Naive B cell (primary cell): ENCODE measurements at regions not wholly inside any gene's neighbourhood (a gene's known extent, or its start where the extent isn't known, plus 50 kb on each side); places are given as distances from the start of the nearest gene placed in this dataset.

Source experiments
- ATAC-seq, 2 donors: fragments of 150-1000 bp; cut with Tn5 transposase; 2 replicates each; pipeline ENCODE4 v1.10.0; 2021; ENCODE audit warnings: low read depth in 2 of 2, mild to moderate bottlenecking in 2 of 2, moderate library complexity in 2 of 2
- DNase-seq: peaks from one replicate; pipeline ENCODE4 v3.0.0; 2022
- H3K27ac Mint-ChIP-seq, 6 donors: one replicate each; pipeline ENCODE4 v1.8.0; 2020 to 2022; ENCODE audit warnings: mild to moderate bottlenecking in 6 of 6, mixed read lengths in 6 of 6, moderate library complexity in 5 of 6, inconsistent platforms in 2 of 6
- H3K27me3 Mint-ChIP-seq, 3 donors: one replicate each; pipeline ENCODE4 v1.8.0; 2021 to 2022; ENCODE audit warnings: mixed read lengths in 3 of 3, mild to moderate bottlenecking in 1 of 3
- H3K36me3 Mint-ChIP-seq, 2 donors: one replicate each; pipeline ENCODE4 v1.8.0; 2020 to 2022; ENCODE audit warnings: mixed read lengths in 2 of 2, inconsistent platforms in 1 of 2, mild to moderate bottlenecking in 1 of 2
- H3K4me1 Mint-ChIP-seq, 3 donors: one replicate each; pipeline ENCODE4 v1.8.0; 2020 to 2022; ENCODE audit warnings: mixed read lengths in 3 of 3, inconsistent platforms in 1 of 3, mild to moderate bottlenecking in 1 of 3, moderate library complexity in 1 of 3
- H3K4me3 Mint-ChIP-seq, 8 donors: one replicate each; pipeline ENCODE4 v1.8.0; 2020 to 2022; ENCODE audit warnings: mild to moderate bottlenecking in 8 of 8, mixed read lengths in 8 of 8, moderate library complexity in 8 of 8, inconsistent platforms in 2 of 8
- H3K9me3 Mint-ChIP-seq, 7 donors: one replicate each; pipeline ENCODE4 v1.8.0; 2020 to 2022; ENCODE audit warnings: mixed read lengths in 7 of 7, mild to moderate bottlenecking in 5 of 7, inconsistent platforms in 2 of 7, moderate library complexity in 1 of 7

DNA sequence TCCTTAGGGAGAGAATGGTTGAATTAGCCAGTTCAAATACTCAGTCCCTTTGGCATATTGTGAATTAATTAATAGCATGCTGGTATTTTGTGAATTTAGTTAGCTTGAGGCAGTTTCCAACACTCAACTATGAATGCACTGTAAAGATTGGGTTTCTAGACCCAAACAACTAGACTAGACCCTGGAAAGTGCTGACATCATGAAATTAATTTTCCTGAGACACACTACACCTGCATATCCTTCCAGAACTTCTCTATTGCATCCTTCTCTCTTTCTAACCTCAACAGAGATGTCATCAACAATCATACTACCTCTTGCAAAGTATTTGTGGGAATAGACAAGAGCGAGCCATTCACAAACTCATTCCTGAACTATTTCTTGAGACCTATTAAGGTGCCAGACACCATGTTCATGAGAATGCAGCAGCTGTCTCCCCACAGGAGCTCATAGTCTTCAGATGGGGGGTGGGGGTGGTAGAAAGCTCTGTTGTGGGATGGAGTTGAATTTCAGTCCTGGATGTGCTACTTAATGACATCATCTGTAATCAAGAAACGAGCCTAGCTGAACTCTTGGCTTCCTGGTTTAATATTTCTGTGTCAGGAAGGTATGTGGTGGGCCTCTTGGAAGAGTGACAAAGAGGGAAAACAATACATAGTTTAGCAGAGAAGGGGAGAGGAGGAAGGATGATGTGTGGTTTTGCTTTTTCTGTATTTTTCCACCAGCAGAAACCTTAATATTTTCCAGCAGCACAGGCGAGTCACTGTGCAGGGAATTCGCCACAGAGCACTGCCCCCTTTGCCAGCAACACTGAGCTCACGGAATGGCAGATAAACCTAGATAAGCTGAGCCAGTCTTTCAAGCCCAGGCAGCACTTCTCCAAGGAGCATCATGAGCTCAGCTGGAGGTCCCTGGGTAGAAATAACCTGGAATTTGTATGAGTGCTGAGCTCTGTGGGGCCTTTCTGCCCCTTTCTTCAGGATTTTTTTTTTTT, 53.1 kb upstream of the CYSLTR2 start:
- no peak for ATAC-seq
- no peaks in the 10 kb centered on the region for H3K4me1 Mint-ChIP-seq
- DNase-seq = no peak
- peaks cover 14 to 44% (median 43%) of the 10 kb centered on the region in 3 donors for H3K27me3 Mint-ChIP-seq
- H3K36me3 Mint-ChIP-seq = no peaks in the 10 kb centered on the region
- H3K9me3 Mint-ChIP-seq = peaks cover 3 to 21% (median 9%) of the 10 kb centered on the region in 7 donors
- H3K27ac Mint-ChIP-seq = no peak overlapping the region
- H3K4me3 Mint-ChIP-seq = no peak overlapping the region

GRCh38 chr13:48602296-48603016, 51.3 kb upstream of the CYSLTR2 start:
- Mint-ChIP-seq H3K27me3 (peaks cover 14 to 41% (median 29%) of the 10 kb centered on the region in 3 donors), H3K9me3 (peaks cover 10 to 39% (median 24%) of the 10 kb centered on the region in 7 donors), H3K4me1 (no peaks in the 10 kb centered on the region), H3K27ac (no peak overlapping the region), H3K4me3 (no peak overlapping the region), H3K36me3 (peaks cover 0 to 5% of the 10 kb centered on the region in 2 donors)
- DNase-seq = no peak
- ATAC-seq = no peak

GRCh38 chr13:48603375-48603774, 50.4 kb upstream of the CYSLTR2 start:
- ATAC-seq = no peak
- H3K9me3 Mint-ChIP-seq = peaks cover 4 to 41% (median 30%) of the 10 kb centered on the region in 7 donors
- H3K27ac Mint-ChIP-seq = no peak overlapping the region
- peaks cover 0 to 14% of the 10 kb centered on the region in 2 donors for H3K36me3 Mint-ChIP-seq
- no peak overlapping the region for H3K4me3 Mint-ChIP-seq
- peaks cover 6 to 35% (median 21%) of the 10 kb centered on the region in 3 donors for H3K27me3 Mint-ChIP-seq
- no peak for DNase-seq
- no peaks in the 10 kb centered on the region for H3K4me1 Mint-ChIP-seq
